Left colon (tissue), 2 donors: ENCODE measurements at regions not wholly inside any gene's neighbourhood (a gene's known extent, or its start where the extent isn't known, plus 50 kb on each side); places are given as distances from the start of the nearest gene placed in this dataset.
A peak's percentile ranks its signal among the peaks of the same experiment; 100 is the strongest.

ENCODE experiments used
- ATAC-seq: fragments of 200-7000 bp; cut with Tn5 transposase; one replicate; pipeline ENCODE4 v1.9.1; 2020; ENCODE audit warnings: mild to moderate bottlenecking, moderate library complexity
- DNase-seq, 2 donors: peaks; one replicate each; pipeline ENCODE4 v3.0.0-alpha.2; 2020
- intact Hi-C, 2 donors: fragments of 100-400 bp; cut with DNase I in 1 of 2; cut with micrococcal nuclease in 1 of 2; formaldehyde crosslinking; loops; one replicate each; pipeline versions ENCODE4 v1.11.2 to v1.14.0; 2022; cut with DNase I, micrococcal nuclease
- donor health status: DM: no; HTN: no; CAD: no.
- donor health status: DM: yes; HTN: yes; CAD: no.

DNA sequence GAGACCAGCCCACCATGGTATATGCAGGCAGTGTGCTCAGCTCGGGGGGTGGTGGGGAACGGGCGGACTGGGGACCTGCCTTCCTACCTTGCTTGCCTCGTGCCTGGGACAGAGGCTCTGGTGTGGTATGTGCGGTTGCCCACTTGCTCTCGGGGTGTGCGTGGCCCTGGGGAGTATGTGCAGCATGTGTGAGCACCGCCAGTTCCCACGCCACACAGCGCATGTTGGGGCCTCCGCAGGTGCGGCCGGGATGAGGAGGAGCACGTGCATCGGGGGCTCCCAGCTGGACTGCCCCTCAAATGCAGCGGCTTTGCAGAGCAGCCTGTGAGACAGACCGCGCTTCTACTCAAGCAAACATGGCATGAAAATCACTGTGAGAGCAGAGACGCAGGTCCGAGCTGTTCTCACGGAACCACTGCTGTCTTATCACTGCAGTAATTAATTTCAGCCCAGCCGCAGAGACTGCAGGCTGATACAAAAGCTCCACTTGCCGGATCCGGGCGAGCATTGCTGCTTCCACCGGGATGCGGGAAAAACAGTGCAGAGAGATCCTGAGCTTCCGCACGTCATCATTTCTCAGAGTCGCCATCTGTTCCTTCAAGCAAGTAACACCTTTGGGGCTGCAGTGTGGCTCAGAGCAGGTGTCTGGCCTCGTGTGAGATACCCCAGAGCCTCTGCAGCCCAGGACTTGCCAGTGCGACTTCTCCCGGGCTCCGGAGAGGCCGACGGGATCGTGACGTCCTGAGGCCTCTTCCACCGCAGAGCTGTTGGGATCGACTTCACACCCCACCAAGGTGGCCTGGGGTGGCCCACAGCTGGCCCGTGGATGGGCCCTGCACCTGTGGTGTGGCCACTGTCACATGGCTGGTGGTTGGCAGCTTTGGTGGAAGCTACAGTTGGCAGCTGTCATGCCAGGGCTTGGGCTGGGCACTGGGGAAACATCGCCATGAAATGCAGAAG is 92.6 kb upstream of the ACTRT2 start:
- ATAC-seq = no peak
- DNase-seq = no peak
- intact Hi-C loops = no loop called here

DNA sequence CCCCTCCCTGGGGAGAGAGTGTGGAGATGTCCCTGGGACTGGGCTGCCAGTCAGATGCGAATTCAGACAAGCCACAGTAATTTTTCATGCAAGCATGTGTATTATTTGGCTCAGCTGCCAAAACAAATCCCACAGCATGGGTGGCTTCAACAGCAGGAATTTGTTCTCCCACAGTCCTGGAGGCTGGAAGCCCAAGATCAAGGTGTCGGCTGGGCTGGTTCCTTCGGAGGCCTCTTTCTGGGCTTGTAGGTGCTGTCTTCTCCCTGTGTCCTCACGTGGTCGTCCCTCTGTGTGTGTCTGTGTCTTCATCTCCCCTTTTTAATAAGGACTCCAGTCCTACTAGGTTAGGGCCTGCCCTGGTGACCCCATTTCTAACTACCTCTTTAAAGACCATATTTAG is 91.9 kb upstream of the ACTRT2 start:
- ATAC-seq (no peak), DNase-seq (no peak)
- intact Hi-C loops = no loop called here

- intact Hi-C loops = no loop called here
- no peak for ATAC-seq
- no peak for DNase-seq
Observed at GRCh38 chr1:2930016-2930815, 91.1 kb upstream of the ACTRT2 start.

- intact Hi-C loops = no loop called here
- DNase-seq = peak in 1 of 2 donors; percentile 17
Observed at GRCh38 chr1:2930913-2931723, 90.1 kb upstream of the ACTRT2 start.

DNA sequence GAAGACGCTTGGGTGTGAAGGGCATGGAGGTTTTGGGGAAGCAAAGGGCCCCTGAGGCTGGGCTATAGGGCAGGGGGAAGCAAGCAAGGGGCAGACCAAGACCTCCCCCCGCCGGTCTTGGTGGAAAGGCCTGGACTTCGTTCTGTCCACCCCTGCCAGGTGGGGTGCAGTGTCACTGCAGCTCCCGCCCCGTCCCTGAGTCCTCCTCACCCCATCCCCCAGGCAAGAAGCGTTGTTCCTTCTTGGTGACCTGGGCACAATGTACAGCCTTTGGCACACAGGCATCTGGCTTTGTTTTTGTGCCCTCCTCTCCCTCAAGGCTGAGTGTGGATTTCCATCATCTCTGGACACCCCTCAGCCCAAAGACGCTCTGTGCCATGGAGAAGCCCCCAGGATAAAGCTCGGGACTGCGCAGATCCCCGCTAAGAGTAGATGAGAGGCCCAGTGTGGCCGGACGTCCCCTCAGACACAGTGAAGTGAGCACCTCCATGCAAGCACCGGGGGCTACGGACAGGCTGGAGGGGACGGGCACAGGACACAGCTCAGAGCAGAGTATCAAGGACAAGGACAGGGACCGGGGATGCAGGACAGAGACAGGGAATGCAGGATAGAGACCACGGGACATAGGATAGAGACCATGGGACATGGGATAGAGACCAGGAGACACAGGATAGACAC is 89.4 kb upstream of the ACTRT2 start:
- intact Hi-C loops = no loop called here
- ATAC-seq = no peak
- no peak for DNase-seq

More at GRCh38 chr1:2930913-2931723, 90.1 kb upstream of the ACTRT2 start:
- peak; percentile 40 for ATAC-seq

- DNase-seq = no peak
Observed at GRCh38 chr1:2932671-2933350, 88.5 kb upstream of the ACTRT2 start.

DNA sequence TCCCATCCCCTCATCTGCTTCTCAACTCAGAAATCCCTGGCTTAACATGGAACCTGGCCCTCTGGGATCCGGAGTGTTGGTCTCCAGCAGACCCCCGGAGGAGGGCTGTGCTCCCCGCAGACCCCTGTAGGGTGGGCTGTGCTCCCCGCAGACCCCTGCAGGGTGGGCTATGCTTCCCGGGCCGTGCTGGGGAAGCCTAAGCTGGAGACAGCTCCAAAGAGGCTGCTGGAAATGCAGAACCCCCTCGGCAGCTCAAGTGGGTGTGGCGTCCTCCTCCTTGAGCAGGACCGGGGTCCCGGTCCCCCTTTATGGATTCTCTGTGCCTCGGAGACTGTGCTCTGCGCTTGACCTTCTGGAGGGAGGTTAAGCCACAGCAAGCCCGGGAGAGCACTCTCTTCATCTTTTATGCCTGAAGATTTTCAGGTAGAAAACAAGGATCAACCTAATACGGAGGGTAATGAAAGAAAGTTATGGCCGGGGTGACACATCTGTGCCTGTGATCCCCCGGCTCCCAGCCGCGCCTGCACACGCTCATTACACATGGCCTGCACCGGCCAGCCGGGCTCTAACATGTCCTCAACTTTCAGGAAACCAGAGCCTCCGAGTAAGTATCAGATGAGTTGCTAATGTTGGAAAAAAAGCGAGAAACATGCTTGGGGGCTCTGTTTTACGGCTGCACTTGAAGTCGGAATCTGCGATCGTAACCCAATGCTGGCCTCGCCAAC is 87.7 kb upstream of the ACTRT2 start:
- intact Hi-C loops = no loop called here
- no peak for DNase-seq
- ATAC-seq = no peak

More at GRCh38 chr1:2932671-2933350, 88.5 kb upstream of the ACTRT2 start:
- ATAC-seq = no peak
- intact Hi-C loops = no loop called here

GRCh38 chr1:2934156-2934540 is 87.1 kb upstream of the ACTRT2 start:
- intact Hi-C loops = no loop called here
- no peak for DNase-seq
- ATAC-seq = no peak

- ATAC-seq (no peak), DNase-seq (no peak)
- intact Hi-C loops = no loop called here
Observed at GRCh38 chr1:2934642-2935081, 86.6 kb upstream of the ACTRT2 start.

DNA sequence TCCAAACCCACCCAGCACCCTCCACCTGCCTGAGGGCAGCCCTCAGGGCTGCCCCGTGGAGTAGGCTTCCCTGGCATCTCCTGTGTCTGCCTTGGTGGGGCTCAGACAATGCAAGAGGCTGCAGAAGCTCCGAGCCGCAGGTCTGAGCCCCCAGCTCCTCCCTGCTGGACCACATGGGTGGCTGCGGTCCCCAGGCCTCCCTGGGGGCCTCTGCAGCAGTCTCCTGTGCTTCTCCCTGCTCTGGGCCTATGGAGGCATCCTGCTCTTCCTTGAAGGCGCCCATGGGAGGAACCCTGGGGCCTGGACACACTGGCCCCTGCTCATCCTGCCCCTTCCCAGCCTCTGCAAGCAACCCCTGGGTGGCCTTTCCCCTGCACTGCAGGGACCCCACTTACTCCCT is 86.1 kb upstream of the ACTRT2 start:
- intact Hi-C loops = no loop called here
- ATAC-seq (no peak), DNase-seq (no peak)

DNA sequence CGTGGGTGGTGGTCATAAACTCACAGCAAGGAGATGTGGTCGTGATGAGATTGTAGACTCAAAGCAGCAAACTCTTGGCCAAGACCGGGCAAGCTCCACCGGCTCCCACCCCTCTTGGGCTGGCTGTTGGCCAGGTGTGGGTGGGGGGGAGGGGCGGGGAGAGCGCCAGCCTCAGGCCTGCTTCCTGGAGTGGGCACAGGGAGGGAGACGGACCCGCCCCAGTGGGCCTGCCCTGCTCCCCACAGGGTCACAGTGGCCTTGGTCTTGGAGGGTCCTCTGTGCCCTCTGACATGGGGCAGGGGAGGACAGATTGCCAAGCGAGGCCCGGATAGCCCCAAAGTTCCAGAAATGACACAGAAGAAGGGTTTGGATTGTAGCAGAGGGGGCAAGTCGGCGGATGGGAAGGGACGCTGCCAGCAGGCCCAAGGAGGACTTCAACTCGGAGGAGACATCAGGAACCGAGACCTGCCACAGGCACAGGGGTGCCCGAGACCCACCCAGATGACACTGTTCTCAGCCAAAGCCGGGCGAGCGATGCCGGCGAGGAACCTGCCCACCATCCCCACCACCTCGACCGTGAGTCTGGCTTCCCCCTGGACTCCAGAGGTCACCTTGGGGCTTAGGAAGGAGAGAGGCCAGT is 85.4 kb upstream of the ACTRT2 start:
- no peak for DNase-seq
- no peak for ATAC-seq

DNA sequence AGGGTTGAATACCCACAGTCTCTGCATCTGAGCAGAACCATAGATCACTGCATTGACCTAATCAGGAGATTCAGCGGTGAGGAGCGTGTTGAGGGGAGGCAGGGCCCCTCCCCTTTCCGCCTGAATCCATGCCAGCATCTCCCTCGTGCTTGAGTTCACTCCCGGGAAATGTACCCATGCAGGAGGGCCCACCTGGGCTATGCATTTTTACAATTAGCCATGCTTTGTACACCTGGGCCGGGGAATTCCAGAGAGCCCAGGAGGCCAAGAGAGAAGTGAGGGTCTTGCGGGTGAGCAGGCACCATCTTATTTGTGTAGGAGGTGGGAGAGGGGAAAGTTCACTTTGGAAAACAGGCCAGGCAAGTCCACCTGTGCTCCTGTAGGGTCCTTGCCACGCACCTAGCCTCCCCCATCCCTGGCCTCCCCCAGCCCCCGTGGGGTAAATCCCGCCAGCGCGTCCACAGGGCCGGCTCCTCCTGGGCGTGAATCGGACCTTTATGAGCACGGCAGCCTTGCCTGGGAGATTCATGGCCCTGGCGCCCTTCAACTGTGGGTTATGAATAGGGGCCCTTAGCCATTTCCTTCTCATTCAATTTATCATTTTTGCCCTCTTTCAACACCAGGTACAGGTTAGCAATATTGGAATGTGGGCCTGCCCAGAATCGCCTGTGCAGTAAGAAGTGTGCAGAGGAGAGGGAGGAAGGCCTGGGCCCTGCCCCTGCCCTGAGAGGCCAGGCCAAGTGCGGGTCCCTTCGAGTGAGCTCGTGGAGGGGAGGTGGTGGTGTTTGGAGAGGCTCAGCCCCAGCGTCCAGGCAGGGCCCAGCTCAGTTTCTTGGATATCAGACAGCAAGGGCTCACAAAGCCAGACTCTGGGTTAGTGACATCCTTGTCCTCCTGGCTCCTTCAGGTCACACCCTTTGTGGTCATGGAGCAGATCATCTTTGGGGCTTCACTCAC is 84.4 kb upstream of the ACTRT2 start:
- intact Hi-C loops = no loop called here
- ATAC-seq (no peak), DNase-seq (no peak)

More for the DNA sequence above, 85.4 kb upstream of the ACTRT2 start:
- intact Hi-C loops = no loop called here

GRCh38 chr1:2937805-2938204 is 83.5 kb upstream of the ACTRT2 start:
- ATAC-seq = no peak
- intact Hi-C loops = no loop called here
- no peak for DNase-seq

- no peak for ATAC-seq
- intact Hi-C loops = no loop called here
- DNase-seq = no peak
Observed at GRCh38 chr1:2939041-2939552, 82.2 kb upstream of the ACTRT2 start.

- no peak for DNase-seq
- ATAC-seq = no peak
- intact Hi-C loops = no loop called here
Observed at GRCh38 chr1:2940178-2940577, 81.1 kb upstream of the ACTRT2 start.

DNA sequence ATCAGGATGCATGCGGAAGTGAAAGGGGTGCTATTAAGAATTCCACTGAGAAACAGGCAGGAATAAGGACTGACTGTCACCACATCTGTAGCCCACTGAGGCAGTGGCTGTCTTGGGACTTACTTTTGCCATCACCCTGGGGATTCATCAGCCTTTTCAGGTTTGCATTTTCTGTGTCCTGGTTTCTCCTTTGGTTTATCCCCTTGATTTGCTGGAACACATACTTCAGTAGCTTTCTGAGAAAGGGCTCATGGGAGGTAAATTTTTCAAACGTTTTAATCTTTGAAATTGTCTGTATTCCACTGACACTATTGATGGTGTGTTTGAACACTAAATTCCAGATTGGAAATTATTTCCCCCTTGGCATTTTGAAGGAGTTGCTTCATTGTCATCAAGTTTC is 80.2 kb upstream of the ACTRT2 start:
- ATAC-seq = no peak
- DNase-seq = no peak
- intact Hi-C loops = no loop called here
